DND-41 (cell line): ENCODE measurements at regions not wholly inside any gene's neighbourhood (a gene's known extent, or its start where the extent isn't known, plus 50 kb on each side); places are given as distances from the start of the nearest gene placed in this dataset.

Experiments
- EZH2 ChIP-seq: IDR thresholded peaks from 3 replicates; pipeline ENCODE4 v1.6.1; 2012; ENCODE audit warnings: borderline replicate concordance, low read depth, mild to moderate bottlenecking, moderate library complexity, low read length, inconsistent platforms; ENCODE audit not compliant: severe bottlenecking
- TF ChIP-seq, protein P1 (sequence below): IDR thresholded peaks from 2 replicates; pipeline ENCODE4 v1.5.1; 2012; ENCODE audit warnings: borderline replicate concordance, low read length, moderate library complexity, mild to moderate bottlenecking; ENCODE audit not compliant: poor library complexity, severe bottlenecking; ENCODE audit errors: extremely low read depth

DNA sequence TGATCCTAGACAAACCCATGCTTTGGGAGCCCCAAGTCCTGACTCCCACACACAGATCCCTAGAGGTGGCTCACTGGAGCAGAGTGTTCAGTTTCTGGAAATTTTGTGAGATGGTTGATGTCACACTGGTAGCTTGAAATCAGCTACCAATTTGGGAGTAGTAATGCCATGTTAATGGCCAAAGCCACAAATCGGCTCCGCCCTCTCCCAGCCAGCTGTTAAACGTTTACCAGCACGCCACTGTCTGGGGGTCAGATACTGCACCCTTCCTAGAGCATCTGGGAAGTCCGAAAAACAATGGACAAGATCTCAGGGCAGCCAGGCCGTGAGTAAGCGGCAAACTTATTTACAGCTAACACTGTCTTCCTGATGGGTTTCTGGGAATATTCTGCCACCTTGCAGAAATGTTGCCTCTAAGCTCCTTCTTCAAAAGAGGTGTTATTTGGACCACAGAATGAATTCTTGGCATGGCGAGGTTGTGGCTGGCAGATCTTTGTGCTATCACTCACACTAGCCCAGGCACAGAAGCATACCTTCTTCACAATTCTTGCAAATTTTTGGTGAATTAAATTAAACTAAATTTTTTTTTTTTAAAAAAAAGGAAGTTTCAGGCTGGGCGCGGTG is 60.2 kb upstream of the FZD7 start:
- TF ChIP-seq, protein P1, sequence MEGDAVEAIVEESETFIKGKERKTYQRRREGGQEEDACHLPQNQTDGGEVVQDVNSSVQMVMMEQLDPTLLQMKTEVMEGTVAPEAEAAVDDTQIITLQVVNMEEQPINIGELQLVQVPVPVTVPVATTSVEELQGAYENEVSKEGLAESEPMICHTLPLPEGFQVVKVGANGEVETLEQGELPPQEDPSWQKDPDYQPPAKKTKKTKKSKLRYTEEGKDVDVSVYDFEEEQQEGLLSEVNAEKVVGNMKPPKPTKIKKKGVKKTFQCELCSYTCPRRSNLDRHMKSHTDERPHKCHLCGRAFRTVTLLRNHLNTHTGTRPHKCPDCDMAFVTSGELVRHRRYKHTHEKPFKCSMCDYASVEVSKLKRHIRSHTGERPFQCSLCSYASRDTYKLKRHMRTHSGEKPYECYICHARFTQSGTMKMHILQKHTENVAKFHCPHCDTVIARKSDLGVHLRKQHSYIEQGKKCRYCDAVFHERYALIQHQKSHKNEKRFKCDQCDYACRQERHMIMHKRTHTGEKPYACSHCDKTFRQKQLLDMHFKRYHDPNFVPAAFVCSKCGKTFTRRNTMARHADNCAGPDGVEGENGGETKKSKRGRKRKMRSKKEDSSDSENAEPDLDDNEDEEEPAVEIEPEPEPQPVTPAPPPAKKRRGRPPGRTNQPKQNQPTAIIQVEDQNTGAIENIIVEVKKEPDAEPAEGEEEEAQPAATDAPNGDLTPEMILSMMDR: no peak
- TF ChIP-seq EZH2: no peak
